NCI-H226 (cell line): ENCODE measurements at regions not wholly inside any gene's neighbourhood (a gene's known extent, or its start where the extent isn't known, plus 50 kb on each side); places are given as distances from the start of the nearest gene placed in this dataset.

Experiments used
- DNase-seq: peaks from one replicate; pipeline ENCODE4 v3.0.0-alpha.2; 2015

GRCh38 chr6:147869201-147869600 is 360.7 kb downstream of the SAMD5 start:
- no peak for DNase-seq

- DNase-seq = no peak
Measured at GRCh38 chr6:147869869-147870268, 361.4 kb downstream of the SAMD5 start.

GRCh38 chr6:147870506-147871110 is 362.1 kb downstream of the SAMD5 start:
- no peak for DNase-seq

- no peak for DNase-seq
Measured at GRCh38 chr6:147872002-147872401, 363.5 kb downstream of the SAMD5 start.

GRCh38 chr6:147873816-147874215 is 365.3 kb downstream of the SAMD5 start:
- DNase-seq = no peak

GRCh38 chr6:147874322-147874721 is 365.8 kb downstream of the SAMD5 start:
- DNase-seq = no peak

GRCh38 chr6:147879031-147879580 is 370.6 kb downstream of the SAMD5 start:
- DNase-seq = peak; percentile 49

GRCh38 chr6:147881432-147881831 is 372.9 kb downstream of the SAMD5 start:
- no peak for DNase-seq

GRCh38 chr6:147888374-147888773 is 379.9 kb downstream of the SAMD5 start:
- DNase-seq = no peak

- DNase-seq = no peak
Measured at GRCh38 chr6:147891671-147892070, 383.2 kb downstream of the SAMD5 start.

GRCh38 chr6:147892476-147892875 is 384.0 kb downstream of the SAMD5 start:
- no peak for DNase-seq

- no peak for DNase-seq
Measured at GRCh38 chr6:147895272-147895671, 386.8 kb downstream of the SAMD5 start.

GRCh38 chr6:147900247-147900830 is 391.8 kb downstream of the SAMD5 start:
- no peak for DNase-seq

- DNase-seq = no peak
Measured at GRCh38 chr6:147903321-147903720, 394.8 kb downstream of the SAMD5 start.

- no peak for DNase-seq
Measured at GRCh38 chr6:147903931-147904330, 395.4 kb downstream of the SAMD5 start.

- DNase-seq = no peak
Measured at GRCh38 chr6:147904416-147904815, 395.9 kb downstream of the SAMD5 start.

GRCh38 chr6:147905711-147906110 is 397.2 kb downstream of the SAMD5 start:
- DNase-seq = no peak

GRCh38 chr6:147906361-147906760 is 397.9 kb downstream of the SAMD5 start:
- no peak for DNase-seq

GRCh38 chr6:147909640-147910039 is 401.1 kb downstream of the SAMD5 start:
- no peak for DNase-seq

- DNase-seq = no peak
Measured at GRCh38 chr6:147910281-147910680, 401.8 kb downstream of the SAMD5 start.

- no peak for DNase-seq
Measured at GRCh38 chr6:147911057-147911456, 402.6 kb downstream of the SAMD5 start.

GRCh38 chr6:147911686-147912085 is 403.2 kb downstream of the SAMD5 start:
- no peak for DNase-seq

- DNase-seq = no peak
Measured at GRCh38 chr6:147922799-147923198, 414.3 kb downstream of the SAMD5 start.

- no peak for DNase-seq
Measured at GRCh38 chr6:147924598-147924997, 416.1 kb downstream of the SAMD5 start.

GRCh38 chr6:147925826-147926225 is 416.8 kb upstream of the SASH1 start:
- DNase-seq = no peak
